ENCODE measurements at regions not wholly inside any gene's neighbourhood (a gene's known extent, or its start where the extent isn't known, plus 50 kb on each side); places are given as distances from the start of the nearest gene placed in this dataset.
A peak's percentile ranks its signal among the peaks of the same experiment; 100 is the strongest.

DNA sequence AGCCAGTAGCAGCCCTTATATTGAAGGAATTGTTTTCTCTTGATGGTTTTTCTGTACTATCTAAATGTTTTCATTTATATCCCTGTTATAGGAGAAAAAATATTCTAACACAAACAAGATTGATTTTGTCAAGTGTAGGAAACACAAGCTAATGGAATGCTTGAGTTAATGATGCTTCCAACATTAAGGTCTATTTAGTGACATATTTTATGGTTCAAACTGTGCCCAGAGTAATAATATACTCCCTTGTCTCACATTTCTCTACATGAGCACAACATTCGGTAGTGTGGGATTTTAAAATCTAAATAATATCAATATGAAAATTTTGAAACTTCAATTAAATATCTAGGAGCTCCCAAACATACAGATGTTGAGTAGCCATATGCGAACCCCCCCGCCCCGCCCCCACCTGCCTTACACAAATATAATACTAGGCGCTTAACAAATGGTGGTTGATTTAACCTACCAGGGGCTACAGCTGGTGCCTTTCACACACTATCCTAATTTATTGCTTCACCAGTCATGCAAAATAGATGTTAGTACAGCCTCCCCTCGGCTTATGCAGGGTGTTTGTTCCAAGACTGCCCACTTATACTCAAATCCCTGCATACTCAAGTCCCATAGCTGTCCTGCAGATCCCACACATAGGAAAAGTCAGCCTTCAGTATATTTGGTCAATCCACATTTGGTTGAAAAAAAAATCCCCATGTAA lies 124.1 kb upstream of the ACO1 start:
- ATAC-seq (no peak), DNase-seq (no peak)
- intact Hi-C loops (cut with DNase I) = no loop called here
- Histone ChIP-seq H3K4me3 (no peak overlapping the region), H3K9me3 (no peaks in the 10 kb centered on the region), H3K36me3 (no peaks in the 10 kb centered on the region), H3K27ac (no peak overlapping the region), H3K4me1 (no peaks in the 10 kb centered on the region), H3K27me3 (no peaks in the 10 kb centered on the region)
- 75% methylated on average over 6 of the region's 6 CpGs for WGBS (ENCODE audit: insufficient coverage, low coverage, low lambda C conversion rate, missing lambda C conversion rate)
- TF ChIP-seq POLR2A (IDR thresholded peaks at IDR 0.05) = no peak
- TF ChIP-seq, protein P1, sequence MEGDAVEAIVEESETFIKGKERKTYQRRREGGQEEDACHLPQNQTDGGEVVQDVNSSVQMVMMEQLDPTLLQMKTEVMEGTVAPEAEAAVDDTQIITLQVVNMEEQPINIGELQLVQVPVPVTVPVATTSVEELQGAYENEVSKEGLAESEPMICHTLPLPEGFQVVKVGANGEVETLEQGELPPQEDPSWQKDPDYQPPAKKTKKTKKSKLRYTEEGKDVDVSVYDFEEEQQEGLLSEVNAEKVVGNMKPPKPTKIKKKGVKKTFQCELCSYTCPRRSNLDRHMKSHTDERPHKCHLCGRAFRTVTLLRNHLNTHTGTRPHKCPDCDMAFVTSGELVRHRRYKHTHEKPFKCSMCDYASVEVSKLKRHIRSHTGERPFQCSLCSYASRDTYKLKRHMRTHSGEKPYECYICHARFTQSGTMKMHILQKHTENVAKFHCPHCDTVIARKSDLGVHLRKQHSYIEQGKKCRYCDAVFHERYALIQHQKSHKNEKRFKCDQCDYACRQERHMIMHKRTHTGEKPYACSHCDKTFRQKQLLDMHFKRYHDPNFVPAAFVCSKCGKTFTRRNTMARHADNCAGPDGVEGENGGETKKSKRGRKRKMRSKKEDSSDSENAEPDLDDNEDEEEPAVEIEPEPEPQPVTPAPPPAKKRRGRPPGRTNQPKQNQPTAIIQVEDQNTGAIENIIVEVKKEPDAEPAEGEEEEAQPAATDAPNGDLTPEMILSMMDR (IDR thresholded peaks at IDR 0.05) = no peak

DNA sequence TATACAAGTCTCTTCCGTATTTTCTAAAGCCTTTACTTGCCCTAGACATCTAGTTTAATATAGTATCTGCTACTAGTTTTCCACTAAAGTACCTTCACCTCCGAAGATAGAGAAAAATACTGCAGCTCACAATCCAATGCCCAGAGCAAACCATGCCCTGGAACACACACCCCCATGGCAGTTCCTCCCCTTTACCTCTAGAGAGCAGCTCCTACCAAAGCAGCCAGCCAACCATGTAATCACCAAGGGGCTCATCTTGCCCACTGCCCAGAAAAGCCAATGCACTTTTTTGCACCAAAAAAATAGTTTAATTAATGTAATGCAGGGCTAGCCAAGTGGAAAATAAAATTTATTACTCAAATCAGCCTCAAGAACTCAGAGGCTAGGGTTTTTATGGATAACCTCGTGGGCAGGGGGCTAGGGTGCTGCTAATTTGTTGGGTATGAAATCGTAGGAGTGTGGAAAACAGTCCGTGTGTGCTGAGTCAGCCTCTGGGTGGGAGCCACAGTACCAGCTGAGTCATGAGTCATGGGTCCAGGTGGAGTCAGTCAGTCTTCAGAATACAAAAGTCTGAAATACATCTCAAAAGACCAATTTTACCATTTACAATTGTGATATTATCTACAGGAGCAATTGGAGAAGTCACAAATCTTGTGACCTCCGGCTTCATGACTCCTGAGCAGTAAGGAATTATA lies 120.1 kb upstream of the ACO1 start:
- Histone ChIP-seq H3K9me3 (no peaks in the 10 kb centered on the region), H3K27ac (no peak overlapping the region), H3K27me3 (no peaks in the 10 kb centered on the region), H3K4me1 (no peaks in the 10 kb centered on the region), H3K4me3 (no peak overlapping the region), H3K36me3 (no peaks in the 10 kb centered on the region)
- ATAC-seq = peak in 2 of 4 donors; percentile 38
- WGBS (ENCODE audit: insufficient coverage, low coverage, low lambda C conversion rate, missing lambda C conversion rate) = 43% methylated on average over 6 of the region's 6 CpGs
- intact Hi-C loops (cut with DNase I) = no loop called here
- TF ChIP-seq, protein P1 (IDR thresholded peaks at IDR 0.05) = peak; percentile 8 to 34 (median 13)
- no peak for TF ChIP-seq POLR2A (IDR thresholded peaks at IDR 0.05)
- no peak for DNase-seq

DNA sequence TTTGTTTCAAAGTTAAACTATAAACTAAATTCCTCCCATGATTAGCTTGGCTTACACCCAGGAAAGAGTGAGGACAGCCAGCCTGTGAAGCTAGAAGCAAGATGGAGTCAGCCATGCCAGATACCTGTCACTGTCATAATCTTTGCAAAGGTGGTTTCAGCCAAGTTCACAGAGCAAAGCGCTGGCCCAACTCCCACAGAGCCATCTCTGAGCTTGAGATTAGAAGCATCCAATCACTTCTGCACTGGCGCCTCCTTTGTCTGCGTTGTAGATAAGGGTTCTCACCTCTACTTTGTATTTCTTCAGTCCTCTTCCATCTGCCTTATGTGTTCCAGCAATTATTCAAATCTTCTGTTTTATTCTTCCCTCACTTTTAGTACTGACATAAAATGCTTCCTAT lies 119.4 kb upstream of the ACO1 start:
- intact Hi-C loops (cut with DNase I) = no loop called here
- H3K4me1 ChIP-seq = no peaks in the 10 kb centered on the region
- H3K36me3 ChIP-seq = no peaks in the 10 kb centered on the region
- H3K27ac ChIP-seq = no peak overlapping the region
- TF ChIP-seq, protein P1 (IDR thresholded peaks at IDR 0.05) = no peak
- TF ChIP-seq POLR2A (IDR thresholded peaks at IDR 0.05) = no peak
- ATAC-seq (no peak), DNase-seq (no peak)
- no peak overlapping the region for H3K4me3 ChIP-seq
- no peaks in the 10 kb centered on the region for H3K9me3 ChIP-seq
- H3K27me3 ChIP-seq = no peaks in the 10 kb centered on the region
- WGBS (ENCODE audit: insufficient coverage, low coverage, low lambda C conversion rate, missing lambda C conversion rate) = 75% methylated on average over 3 of the region's 3 CpGs

DNA sequence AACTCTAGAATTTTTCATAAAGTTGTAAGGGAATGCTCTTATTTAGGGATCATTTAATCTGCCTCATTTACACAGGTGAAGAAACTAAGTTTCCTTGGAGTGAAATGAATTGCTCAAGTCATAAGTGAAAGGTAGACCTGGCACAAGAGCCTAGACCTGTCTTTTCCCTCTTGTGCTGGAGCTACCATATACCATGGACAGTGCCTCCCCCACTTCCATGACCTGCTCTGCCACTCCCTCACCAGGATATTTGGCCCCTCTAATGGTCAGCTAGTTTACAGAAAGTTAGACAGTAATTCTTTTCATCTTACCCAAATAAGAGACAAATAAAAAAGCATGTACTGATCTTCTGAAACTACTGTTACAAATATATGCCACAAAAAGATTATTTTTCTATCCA lies 105.5 kb upstream of the ACO1 start:
- Histone ChIP-seq H3K4me1 (no peaks in the 10 kb centered on the region), H3K9me3 (no peaks in the 10 kb centered on the region), H3K36me3 (no peaks in the 10 kb centered on the region), H3K4me3 (no peak overlapping the region), H3K27ac (no peak overlapping the region), H3K27me3 (no peaks in the 10 kb centered on the region)
- ATAC-seq = no peak
- DNase-seq = no peak
- intact Hi-C loops (cut with DNase I) = no loop called here
- TF ChIP-seq, protein P1 (IDR thresholded peaks at IDR 0.05) = no peak
- no peak for TF ChIP-seq POLR2A (IDR thresholded peaks at IDR 0.05)

Measured in right lobe of liver (tissue), 6 donors.